MG63 (cell line): ENCODE measurements at regions not wholly inside any gene's neighbourhood (a gene's known extent, or its start where the extent isn't known, plus 50 kb on each side); places are given as distances from the start of the nearest gene placed in this dataset.

Experiments used
- DNase-seq: peaks from one replicate; pipeline ENCODE4 v3.0.0-alpha.2; 2020
- H3K27me3 ChIP-seq: fragments of 250-450 bp; sonication (Bioruptor Pico); 2 replicates; pipeline ENCODE4 v1.5.1; 2020; ENCODE audit warnings: mild to moderate bottlenecking, moderate library complexity
- H3K36me3 ChIP-seq: fragments of 250-450 bp; sonication (Bioruptor Pico); 2 replicates; pipeline ENCODE4 v1.5.1; 2020; ENCODE audit warnings: mild to moderate bottlenecking, moderate library complexity
- H3K4me3 ChIP-seq: fragments of 250-450 bp; sonication (Bioruptor Pico); 2 replicates; pipeline ENCODE4 v1.5.1; 2020; ENCODE audit warnings: mild to moderate bottlenecking, moderate library complexity
- H3K9me3 ChIP-seq: fragments of 250-450 bp; sonication (Bioruptor Pico); 2 replicates; pipeline ENCODE4 v1.5.1; 2020; ENCODE audit warnings: mild to moderate bottlenecking, moderate library complexity

DNA sequence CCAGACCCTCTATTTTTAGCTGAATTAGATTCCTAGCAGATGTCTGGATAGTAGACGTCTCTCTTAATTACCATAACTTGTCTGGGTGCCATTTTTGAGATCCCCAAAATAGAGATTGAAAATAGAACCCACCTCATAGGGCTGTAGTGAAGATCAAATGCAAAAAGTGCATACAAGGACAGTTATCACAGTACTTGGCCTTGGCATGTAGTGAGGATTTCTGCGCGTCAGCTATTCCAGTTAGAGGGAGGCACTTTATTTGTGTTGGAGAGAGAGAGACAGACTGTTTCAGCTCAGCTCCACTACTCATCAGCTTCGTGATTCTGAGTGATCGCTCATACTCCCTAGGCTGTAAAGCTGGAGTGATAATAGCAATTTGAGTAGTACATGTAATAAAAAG is 59.6 kb upstream of the CDH13 start:
- no peak for DNase-seq
- H3K4me3 ChIP-seq, result no peak overlapping the region
- no peaks in the 10 kb centered on the region for H3K9me3 ChIP-seq
- H3K27me3 ChIP-seq, result no peaks in the 10 kb centered on the region
- H3K36me3 ChIP-seq, result no peaks in the 10 kb centered on the region

DNA sequence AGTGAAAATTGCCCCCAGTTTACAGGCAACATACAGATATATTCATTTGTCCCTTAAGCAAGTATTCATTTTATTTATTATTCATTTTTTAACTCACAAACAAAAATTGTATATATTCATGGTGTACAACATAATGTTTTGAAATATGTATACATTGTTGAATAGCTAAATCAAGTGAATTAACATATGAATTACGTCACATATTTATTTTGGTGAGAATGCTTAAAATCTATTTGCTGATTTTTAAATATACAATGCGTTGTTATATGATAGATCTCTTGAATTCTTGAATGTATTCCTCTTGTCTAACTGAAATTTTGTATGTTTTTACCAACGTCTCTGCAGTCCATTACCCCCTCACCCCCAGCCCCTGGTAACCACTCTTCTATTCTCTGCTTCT is 63.4 kb upstream of the CDH13 start:
- no peak for DNase-seq
- Histone ChIP-seq H3K27me3 (no peaks in the 10 kb centered on the region), H3K36me3 (no peaks in the 10 kb centered on the region), H3K9me3 (no peaks in the 10 kb centered on the region), H3K4me3 (no peak overlapping the region)

DNA sequence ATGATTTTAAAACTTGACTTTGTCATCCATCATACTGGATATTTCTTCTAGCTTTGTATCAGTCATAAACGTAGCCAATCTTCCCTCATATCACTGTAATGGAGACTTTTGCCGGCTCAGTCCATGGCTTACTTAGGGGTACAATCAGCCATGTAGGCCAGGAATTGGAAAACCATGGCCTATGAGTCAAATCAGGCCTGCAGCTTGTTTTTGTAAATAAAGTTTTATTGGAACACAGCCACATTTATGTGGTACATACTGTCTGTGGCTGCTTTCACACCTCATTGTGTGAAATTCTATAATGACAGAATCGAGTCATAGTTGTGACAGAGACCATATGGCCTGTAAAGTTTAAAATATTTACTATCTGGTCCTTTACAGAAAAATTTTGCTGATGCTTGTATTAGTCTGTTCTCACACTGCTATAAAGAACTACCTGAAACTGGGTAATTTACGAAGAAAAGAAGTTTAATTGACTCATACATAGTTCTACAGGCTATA is 64.5 kb upstream of the CDH13 start:
- no peak for DNase-seq
- no peaks in the 10 kb centered on the region for H3K36me3 ChIP-seq

DNA sequence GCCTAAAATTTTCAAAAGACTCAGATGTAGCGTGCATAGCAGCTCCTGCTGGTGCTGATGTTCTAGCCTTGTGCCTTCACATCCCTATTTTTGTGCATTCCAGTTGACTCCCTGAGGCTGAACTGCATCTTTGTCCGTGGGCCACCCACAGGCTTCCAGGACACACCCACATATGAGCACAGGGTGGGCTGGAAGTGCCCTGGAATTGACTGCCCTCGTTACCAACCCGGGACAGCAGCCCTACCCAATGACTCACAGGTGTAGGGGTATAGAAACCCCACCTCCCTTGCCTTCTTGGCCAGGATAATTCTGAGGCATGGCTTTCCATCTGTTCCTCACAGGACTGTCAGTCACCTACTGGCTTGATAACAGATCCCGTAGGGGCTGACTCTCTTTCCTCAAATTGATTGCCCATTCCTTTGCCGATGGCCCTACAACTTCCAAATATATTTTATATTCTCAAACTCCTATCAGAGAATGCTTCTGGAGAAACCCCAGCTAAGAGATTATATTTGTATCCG is 65.9 kb upstream of the CDH13 start:
- Histone ChIP-seq H3K36me3 (no peaks in the 10 kb centered on the region), H3K4me3 (no peak overlapping the region)
- no peak for DNase-seq

More for the DNA sequence above, 64.5 kb upstream of the CDH13 start:
- no peaks in the 10 kb centered on the region for H3K27me3 ChIP-seq
- no peaks in the 10 kb centered on the region for H3K9me3 ChIP-seq
- no peak overlapping the region for H3K4me3 ChIP-seq

DNA sequence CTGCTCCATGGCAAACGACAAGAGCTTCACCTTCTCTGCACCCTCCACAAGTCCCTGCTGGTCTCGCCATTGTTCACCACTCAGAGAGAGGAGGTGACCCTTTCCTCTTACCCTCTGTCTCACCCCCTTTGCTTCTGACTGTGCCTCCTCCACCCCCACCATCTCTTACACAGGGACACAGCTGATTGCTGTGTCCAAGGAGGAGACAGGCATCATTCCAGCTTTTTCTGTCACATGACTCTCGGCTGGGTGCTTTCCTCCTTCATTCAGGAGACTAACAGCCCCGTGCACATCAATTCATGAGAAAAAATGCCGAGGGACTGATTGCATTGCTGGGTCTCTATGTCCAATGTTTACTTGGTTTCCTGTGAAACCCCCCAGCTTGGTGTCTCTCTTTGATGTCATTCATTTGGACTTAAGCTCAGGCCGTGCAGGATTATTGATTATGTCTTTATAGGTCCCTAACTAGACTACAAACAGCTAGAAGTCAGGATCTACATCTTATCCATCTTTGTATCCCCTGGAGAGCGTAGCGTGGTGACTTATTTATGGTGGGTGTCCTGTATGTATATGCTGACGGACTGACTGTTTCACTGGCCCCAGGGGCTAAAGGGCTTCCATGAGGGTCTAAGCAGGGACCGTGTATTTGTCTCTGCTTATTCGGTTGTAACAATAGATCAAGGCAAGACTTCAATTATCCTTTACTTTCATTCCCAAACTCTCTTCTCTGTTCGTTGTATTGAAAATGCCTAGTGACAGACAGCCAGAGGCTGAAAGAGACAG is 82.2 kb upstream of the CDH13 start:
- no peak for DNase-seq

More for the DNA sequence above, 65.9 kb upstream of the CDH13 start:
- Histone ChIP-seq H3K27me3 (no peaks in the 10 kb centered on the region), H3K9me3 (no peaks in the 10 kb centered on the region)

DNA sequence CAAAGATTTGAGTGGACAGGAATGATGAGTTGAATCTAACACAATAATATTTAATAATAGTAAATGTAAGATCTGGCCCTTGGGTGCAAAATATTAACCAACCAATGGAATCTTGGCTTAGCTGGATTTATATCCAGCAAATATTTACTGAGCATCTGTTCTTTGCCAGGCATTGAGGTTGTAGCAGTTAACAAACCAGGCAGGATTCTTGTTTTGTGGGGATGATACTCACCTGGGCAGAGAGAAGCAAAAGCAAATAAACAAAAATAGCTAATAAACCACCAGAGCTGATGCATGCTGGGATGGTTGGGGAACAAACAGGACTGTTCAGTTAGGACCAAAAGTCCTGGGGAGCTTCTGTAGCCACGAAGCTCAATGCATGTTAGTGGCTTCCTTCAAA is 84.1 kb upstream of the CDH13 start:
- Histone ChIP-seq H3K36me3 (no peaks in the 10 kb centered on the region), H3K4me3 (no peak overlapping the region), H3K27me3 (no peaks in the 10 kb centered on the region), H3K9me3 (no peaks in the 10 kb centered on the region)
- DNase-seq, result no peak

More for the DNA sequence above, 82.2 kb upstream of the CDH13 start:
- Histone ChIP-seq H3K36me3 (no peaks in the 10 kb centered on the region), H3K27me3 (no peaks in the 10 kb centered on the region), H3K9me3 (no peaks in the 10 kb centered on the region), H3K4me3 (no peak overlapping the region)

DNA sequence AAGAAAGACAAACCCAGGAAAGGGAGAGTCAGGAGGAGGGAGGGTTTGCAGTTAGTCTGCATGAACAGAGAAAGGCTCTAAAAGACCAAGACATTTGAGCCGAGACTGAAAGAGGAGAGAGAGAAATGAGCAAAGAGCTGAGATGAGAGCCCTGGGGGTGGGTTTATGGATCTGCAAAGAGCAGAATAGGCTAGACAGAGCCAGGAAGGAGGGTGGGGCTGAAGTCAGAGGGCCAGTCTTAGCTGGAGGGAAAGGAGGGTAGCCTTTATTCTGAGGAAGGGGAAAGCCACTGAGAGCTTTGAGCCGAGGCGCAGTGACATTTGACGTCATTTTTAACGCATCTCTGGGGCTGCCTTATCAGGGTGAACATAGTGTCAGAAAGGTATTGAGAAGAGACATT is 85.7 kb upstream of the CDH13 start:
- no peaks in the 10 kb centered on the region for H3K27me3 ChIP-seq
- no peak for DNase-seq
- H3K9me3 ChIP-seq, result no peaks in the 10 kb centered on the region
- H3K4me3 ChIP-seq, result no peak overlapping the region
- H3K36me3 ChIP-seq, result no peaks in the 10 kb centered on the region

DNA sequence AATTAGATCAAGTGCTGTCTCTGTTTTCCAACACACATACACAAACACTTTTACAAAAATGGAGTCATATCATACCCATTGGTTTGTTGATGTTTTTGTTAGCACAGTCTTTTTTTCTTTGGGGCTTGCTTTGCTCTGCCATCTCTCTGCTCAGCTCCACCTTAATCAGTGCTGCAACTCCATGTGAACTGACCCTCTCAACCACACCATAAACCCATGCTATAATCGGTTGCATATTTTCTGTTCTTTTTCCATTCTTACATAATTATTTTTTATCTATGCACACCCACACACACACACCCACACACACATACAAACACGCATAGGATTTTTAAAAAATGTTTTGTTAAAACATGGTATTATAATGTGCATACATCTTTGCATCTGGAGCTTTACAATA is 91.0 kb upstream of the CDH13 start:
- Histone ChIP-seq H3K9me3 (no peaks in the 10 kb centered on the region), H3K36me3 (no peaks in the 10 kb centered on the region), H3K4me3 (no peak overlapping the region), H3K27me3 (no peaks in the 10 kb centered on the region)
- no peak for DNase-seq

DNA sequence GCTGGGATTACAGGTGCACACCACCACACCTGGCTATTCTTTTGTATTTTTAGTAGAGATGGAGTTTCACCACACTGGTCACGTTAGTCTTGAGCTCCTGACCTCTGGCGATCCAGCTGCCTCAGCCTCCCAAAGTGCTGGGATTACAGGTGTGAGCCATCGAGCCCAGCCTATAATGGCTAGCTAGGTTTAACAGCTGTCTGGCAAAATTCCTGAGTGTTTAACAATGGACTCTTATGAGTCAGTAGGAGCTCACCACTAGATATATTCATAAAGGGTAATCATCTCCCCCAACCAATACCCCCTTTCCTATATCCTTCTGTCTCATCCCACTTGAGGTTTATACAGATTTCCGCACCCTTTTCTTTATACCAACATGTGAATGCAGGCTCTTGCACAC is 91.5 kb upstream of the CDH13 start:
- Histone ChIP-seq H3K4me3 (no peak overlapping the region), H3K36me3 (no peaks in the 10 kb centered on the region)
- no peak for DNase-seq

DNA sequence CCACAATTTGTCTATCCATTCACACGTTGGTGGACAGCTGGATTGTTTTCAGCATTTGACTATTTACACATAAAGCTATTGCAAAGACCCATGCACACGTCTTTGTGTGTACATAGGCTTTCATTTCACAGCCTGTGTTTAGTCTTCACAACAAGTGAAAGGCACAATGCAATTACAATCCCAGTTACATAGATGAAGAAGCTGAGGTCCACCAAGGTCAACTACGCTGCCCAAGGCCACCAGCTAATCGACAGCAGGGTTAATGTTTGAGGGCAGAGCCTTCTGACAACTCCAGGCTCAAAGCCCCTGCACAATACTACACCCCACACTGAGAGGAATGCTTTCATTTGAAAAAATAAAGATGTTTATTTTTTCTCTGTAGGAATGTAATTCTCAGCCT is 93.6 kb upstream of the CDH13 start:
- H3K27me3 ChIP-seq, result no peaks in the 10 kb centered on the region
- DNase-seq, result no peak
- H3K36me3 ChIP-seq, result no peaks in the 10 kb centered on the region
- H3K4me3 ChIP-seq, result no peak overlapping the region
- no peaks in the 10 kb centered on the region for H3K9me3 ChIP-seq

More for the DNA sequence above, 91.5 kb upstream of the CDH13 start:
- H3K9me3 ChIP-seq, result no peaks in the 10 kb centered on the region
- no peaks in the 10 kb centered on the region for H3K27me3 ChIP-seq

DNA sequence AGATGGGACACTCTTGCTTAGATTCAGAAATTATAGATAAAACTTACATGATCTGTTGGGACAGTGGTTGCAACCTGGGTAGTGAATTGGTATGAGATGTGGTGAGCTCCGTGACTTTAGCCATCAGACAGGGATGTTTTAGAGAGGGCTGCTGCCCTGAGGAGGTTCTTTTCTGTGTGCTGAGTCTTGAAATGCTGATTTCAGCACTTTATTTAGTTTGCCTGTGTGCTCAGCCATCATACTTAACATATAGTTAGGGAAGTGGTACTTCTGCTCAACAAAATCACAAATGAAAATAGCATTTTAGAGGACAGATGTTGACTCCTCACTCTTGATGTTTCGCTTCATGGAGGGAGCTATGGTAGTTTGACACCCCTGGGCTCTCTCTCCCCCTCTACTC is 95.9 kb upstream of the CDH13 start:
- DNase-seq, result no peak
- no peaks in the 10 kb centered on the region for H3K9me3 ChIP-seq
- H3K36me3 ChIP-seq, result no peaks in the 10 kb centered on the region
- no peaks in the 10 kb centered on the region for H3K27me3 ChIP-seq
- no peak overlapping the region for H3K4me3 ChIP-seq

DNA sequence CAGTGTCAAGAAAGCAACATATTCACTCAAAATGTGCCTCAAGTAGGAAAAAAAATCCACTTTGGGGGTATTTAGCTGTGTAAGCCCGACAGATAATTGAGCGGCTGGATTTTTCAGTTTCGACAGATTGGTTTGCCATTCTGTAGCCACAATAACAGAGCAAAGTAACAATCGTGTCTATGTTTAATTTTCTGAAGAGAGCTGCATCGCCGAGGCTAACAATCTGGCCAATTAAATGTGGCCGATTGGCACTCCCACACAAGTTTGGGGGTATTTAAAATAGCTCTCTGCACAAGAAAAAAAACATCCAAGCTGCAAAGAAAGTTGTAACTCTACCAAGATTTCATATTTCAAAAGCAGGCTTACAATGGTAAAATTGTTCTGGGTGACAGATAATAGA is 99.7 kb upstream of the CDH13 start:
- DNase-seq, result no peak
- Histone ChIP-seq H3K27me3 (no peaks in the 10 kb centered on the region), H3K9me3 (no peaks in the 10 kb centered on the region), H3K4me3 (no peak overlapping the region), H3K36me3 (no peaks in the 10 kb centered on the region)

DNA sequence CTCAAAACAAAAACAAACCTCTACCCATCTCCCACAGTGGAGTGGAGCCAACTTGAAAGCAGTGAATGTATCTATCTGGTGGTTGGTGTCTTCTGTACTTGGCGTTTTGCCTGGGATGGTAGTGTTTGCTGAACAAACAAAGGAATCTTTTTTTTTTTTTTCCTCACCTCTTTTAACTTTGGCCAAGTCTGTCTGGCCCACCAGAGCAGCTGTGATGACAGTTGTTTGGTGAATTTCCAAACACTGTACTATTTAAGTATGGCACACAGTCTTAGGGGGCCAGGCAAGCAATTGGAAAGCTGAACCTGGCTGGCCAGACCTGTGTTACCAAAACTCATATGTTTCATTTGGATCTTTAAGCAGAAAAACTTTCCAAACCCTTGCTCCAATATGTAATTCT is 101.8 kb upstream of the CDH13 start:
- Histone ChIP-seq H3K27me3 (no peaks in the 10 kb centered on the region), H3K36me3 (no peaks in the 10 kb centered on the region), H3K4me3 (no peak overlapping the region), H3K9me3 (no peaks in the 10 kb centered on the region)
- no peak for DNase-seq

DNA sequence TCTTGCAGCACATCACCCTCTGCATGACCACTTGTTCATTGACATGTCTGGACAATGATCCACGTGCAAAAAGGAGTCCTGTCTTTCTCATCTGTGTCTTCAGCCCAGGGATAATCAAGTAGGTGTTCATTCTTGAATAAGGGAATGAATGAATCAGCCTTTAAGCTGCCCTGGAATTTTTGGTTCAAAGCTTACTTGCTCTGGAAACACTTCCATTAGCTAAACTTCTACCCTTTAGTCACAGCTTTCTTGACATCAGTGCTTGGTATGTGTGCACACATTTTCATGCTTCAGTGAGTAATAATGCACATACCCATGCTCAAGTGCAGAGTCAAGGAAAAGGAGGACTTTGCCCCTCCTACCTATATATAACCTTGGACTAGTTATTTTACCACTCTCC is 103.0 kb upstream of the CDH13 start:
- no peak for DNase-seq
- H3K9me3 ChIP-seq, result no peaks in the 10 kb centered on the region
- no peaks in the 10 kb centered on the region for H3K36me3 ChIP-seq
- H3K27me3 ChIP-seq, result no peaks in the 10 kb centered on the region
- H3K4me3 ChIP-seq, result no peak overlapping the region

DNA sequence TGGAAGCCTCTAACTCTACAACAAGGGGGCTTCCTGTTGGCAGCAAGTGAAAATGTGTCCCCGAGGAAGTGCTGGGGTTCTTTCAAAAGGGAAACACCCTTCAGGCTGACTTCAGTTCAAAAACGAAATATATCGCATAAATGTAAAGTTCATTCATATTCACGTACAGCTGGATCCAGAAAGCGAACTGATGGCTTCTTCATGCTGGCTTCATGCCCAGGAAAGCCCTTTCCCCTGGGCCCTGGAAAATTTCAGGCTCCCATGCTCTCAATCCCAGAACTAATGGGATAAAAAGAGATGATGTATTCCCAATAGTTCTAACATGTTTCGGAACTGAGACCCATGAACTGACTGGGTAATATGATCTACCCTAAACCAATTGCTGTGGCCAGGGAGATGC is 104.7 kb upstream of the CDH13 start:
- no peaks in the 10 kb centered on the region for H3K9me3 ChIP-seq
- no peaks in the 10 kb centered on the region for H3K36me3 ChIP-seq
- H3K4me3 ChIP-seq, result no peak overlapping the region
- no peak for DNase-seq
- H3K27me3 ChIP-seq, result no peaks in the 10 kb centered on the region

DNA sequence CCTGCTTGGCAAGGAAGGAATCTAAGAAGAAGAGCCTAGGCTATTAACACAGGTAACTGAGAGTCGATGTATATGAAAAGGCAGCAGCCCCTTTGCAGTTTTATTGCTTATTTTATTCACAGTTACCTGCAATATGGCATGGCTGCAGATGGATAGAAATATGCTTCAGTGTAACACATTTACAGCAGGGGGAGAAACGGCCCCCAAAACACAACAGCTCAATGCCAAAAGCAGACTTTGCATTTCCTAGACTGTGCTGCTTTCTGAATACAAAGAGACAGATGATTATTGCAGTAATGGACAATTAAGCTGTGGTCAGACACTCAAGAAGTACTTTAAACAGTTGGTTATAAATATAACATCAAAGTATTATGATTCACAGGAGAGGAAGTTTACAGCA is 108.0 kb upstream of the CDH13 start:
- DNase-seq, result no peak
- Histone ChIP-seq H3K36me3 (no peaks in the 10 kb centered on the region), H3K9me3 (no peaks in the 10 kb centered on the region), H3K27me3 (no peaks in the 10 kb centered on the region), H3K4me3 (no peak overlapping the region)

DNA sequence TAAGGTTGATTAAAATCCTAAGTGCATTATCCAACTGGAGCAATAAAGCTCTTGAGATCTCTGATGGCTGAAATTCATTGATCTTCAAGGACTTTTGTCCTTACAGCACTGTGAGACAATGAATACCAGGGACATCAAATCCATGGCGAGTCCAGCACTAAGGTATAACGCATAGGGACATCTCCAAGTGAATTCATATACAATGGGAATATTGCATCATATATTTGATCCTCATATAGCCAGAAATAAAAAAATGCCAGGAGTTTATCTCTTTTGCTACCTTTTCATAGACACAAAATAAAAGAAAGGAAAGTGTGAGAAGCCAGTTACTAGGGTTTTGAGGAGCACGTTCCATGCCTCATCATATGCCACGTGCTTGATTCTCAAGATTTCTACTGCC is 112.5 kb upstream of the CDH13 start:
- DNase-seq, result no peak

DNA sequence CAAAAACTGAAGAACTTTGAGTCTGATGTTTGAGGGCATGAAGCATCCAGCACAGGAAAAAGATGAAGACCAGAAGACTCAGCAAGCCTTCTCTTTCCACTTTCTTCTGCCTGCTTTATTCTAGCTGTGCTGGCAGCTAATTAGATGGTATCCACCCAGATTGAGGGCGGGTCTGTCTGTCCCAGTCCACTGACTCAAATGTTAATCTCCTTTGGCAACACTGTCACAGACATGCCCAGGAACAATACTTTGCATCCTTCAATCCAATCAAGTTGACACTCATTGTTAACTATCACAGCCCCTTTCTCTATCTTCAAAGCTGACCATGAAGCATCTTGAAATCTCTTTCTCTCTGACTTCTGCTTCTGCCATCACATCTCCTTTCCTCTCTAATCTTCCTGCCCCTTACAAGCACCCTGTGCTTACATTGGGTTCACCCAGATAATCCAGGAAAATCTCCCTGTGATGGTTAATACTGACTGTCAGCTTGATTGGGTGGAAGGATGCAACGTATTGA is 115.9 kb upstream of the CDH13 start:
- no peaks in the 10 kb centered on the region for H3K36me3 ChIP-seq
- no peaks in the 10 kb centered on the region for H3K9me3 ChIP-seq
- no peak for DNase-seq
- no peak overlapping the region for H3K4me3 ChIP-seq
- no peaks in the 10 kb centered on the region for H3K27me3 ChIP-seq

More for the DNA sequence above, 112.5 kb upstream of the CDH13 start:
- H3K27me3 ChIP-seq, result no peaks in the 10 kb centered on the region
- no peaks in the 10 kb centered on the region for H3K36me3 ChIP-seq
- no peaks in the 10 kb centered on the region for H3K9me3 ChIP-seq
- no peak overlapping the region for H3K4me3 ChIP-seq
